ENCODE measurements at regions not wholly inside any gene's neighbourhood (a gene's known extent, or its start where the extent isn't known, plus 50 kb on each side); places are given as distances from the start of the nearest gene placed in this dataset.

DNA sequence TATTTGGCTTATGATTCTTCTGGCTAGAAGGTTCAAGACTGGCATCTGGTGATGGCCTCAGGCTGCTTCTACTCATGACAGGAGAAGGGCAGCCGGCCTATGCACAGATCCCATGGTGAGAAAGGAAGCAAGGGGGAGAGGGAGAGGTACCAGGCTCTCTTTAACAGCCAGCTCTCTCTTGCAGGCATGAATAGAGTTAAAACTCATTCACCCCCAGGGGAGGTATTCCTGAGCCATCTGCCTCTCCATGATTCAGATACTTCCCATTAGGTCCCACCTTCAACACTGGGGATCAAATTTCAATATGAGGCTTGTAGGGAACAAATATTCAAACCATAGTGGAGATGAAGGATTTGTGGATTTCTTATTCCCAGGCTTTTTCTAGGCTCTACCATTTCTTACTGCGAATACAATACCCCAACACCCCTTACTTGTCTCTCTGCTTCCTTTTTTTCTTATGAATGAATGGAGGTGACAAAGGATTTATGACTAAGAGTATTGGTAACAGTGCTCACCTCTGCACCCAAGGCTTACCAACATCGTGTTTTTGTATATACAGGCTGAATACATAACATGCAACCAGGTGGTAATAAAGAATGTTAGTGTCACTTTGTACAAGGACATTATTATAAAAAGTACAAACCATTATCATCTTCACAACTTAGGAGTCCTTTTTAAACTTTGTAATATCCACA, 454.6 kb upstream of the TRIB2 start:
- TF ChIP-seq POLR2AphosphoS5 (IDR thresholded peaks at IDR 0.05; ENCODE audit: insufficient read depth, low read depth, low read length), result no peak
- TF ChIP-seq, protein P1, sequence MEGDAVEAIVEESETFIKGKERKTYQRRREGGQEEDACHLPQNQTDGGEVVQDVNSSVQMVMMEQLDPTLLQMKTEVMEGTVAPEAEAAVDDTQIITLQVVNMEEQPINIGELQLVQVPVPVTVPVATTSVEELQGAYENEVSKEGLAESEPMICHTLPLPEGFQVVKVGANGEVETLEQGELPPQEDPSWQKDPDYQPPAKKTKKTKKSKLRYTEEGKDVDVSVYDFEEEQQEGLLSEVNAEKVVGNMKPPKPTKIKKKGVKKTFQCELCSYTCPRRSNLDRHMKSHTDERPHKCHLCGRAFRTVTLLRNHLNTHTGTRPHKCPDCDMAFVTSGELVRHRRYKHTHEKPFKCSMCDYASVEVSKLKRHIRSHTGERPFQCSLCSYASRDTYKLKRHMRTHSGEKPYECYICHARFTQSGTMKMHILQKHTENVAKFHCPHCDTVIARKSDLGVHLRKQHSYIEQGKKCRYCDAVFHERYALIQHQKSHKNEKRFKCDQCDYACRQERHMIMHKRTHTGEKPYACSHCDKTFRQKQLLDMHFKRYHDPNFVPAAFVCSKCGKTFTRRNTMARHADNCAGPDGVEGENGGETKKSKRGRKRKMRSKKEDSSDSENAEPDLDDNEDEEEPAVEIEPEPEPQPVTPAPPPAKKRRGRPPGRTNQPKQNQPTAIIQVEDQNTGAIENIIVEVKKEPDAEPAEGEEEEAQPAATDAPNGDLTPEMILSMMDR (IDR thresholded peaks at IDR 0.05; ENCODE audit: extremely low read depth in 1 of 2, insufficient read depth in 1 of 2, low read depth in 1 of 2, low read length in 2 of 2), result no peak
- TF ChIP-seq, protein P2, sequence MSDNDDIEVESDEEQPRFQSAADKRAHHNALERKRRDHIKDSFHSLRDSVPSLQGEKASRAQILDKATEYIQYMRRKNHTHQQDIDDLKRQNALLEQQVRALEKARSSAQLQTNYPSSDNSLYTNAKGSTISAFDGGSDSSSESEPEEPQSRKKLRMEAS (IDR thresholded peaks at IDR 0.05; ENCODE audit: insufficient read depth, insufficient read length), result no peak
- no peak for TF ChIP-seq POLR2A (IDR thresholded peaks at IDR 0.05; ENCODE audit: low read depth, low read length)
- TF ChIP-seq MYC (IDR thresholded peaks at IDR 0.05; ENCODE audit: low read depth, low read length), result no peak
- TF ChIP-seq EZH2 (IDR thresholded peaks at IDR 0.05; ENCODE audit: borderline replicate concordance, low read depth, low read length, severe bottlenecking), result no peak

Data from endothelial cell of umbilical vein (primary cell).